HFF-Myc (cell line): ENCODE measurements at regions not wholly inside any gene's neighbourhood (a gene's known extent, or its start where the extent isn't known, plus 50 kb on each side); places are given as distances from the start of the nearest gene placed in this dataset.
A peak's percentile ranks its signal among the peaks of the same experiment; 100 is the strongest.

Experiments used
- DNase-seq: peaks from one replicate; pipeline ENCODE4 v3.0.0-alpha.2; 2011; ENCODE audit warnings: low read depth; ENCODE audit errors: extremely low read depth
- H3K4me3 ChIP-seq: replicated peaks from 2 replicates; pipeline ENCODE4 v1.5.1; 2011; ENCODE audit warnings: low read depth, mild to moderate bottlenecking, control low read depth, low read length
- CTCF ChIP-seq: IDR thresholded peaks from 2 replicates; pipeline ENCODE4 v1.5.1; 2012; ENCODE audit warnings: mild to moderate bottlenecking, low read depth, low read length, control low read depth; ENCODE audit errors: missing control alignments

- DNase-seq: no peak
- no peak overlapping the region for H3K4me3 ChIP-seq
- no peak for TF ChIP-seq CTCF
These were observed 116.3 kb downstream of the RPL22L1 start for GRCh38 chr3:170753421-170754310.

GRCh38 chr3:170752571-170753155, 117.3 kb downstream of the RPL22L1 start:
- no peak for TF ChIP-seq CTCF
- no peak for DNase-seq
- H3K4me3 ChIP-seq: no peak overlapping the region

GRCh38 chr3:170751899-170752293, 118.1 kb downstream of the RPL22L1 start:
- no peak for DNase-seq
- TF ChIP-seq CTCF: no peak

GRCh38 chr3:170751083-170751898, 118.7 kb downstream of the RPL22L1 start:
- peak; percentile 97 for DNase-seq
- TF ChIP-seq CTCF: no peak
- H3K4me3 ChIP-seq: no peak overlapping the region

More at GRCh38 chr3:170751899-170752293, 118.1 kb downstream of the RPL22L1 start:
- H3K4me3 ChIP-seq: no peak overlapping the region

GRCh38 chr3:170750478-170750830, 119.5 kb downstream of the RPL22L1 start:
- H3K4me3 ChIP-seq: no peak overlapping the region
- no peak for DNase-seq
- TF ChIP-seq CTCF: no peak

GRCh38 chr3:170749765-170750477, 120.1 kb downstream of the RPL22L1 start:
- DNase-seq: no peak
- no peak overlapping the region for H3K4me3 ChIP-seq
- no peak for TF ChIP-seq CTCF
